ENCODE measurements at regions not wholly inside any gene's neighbourhood (a gene's known extent, or its start where the extent isn't known, plus 50 kb on each side); places are given as distances from the start of the nearest gene placed in this dataset.

- intact Hi-C loops (cut with DNase I): no loop called here
- no peak for DNase-seq (ENCODE audit: low spot score)
These were observed 98.6 kb downstream of the FHDC1 start for GRCh38 chr4:153034681-153035080.

GRCh38 chr4:153036931-153037482 lies 100.9 kb downstream of the FHDC1 start:
- DNase-seq (ENCODE audit: low spot score): no peak
- intact Hi-C loops (cut with DNase I): no loop called here

- intact Hi-C loops (cut with DNase I): no loop called here
- no peak for DNase-seq (ENCODE audit: low spot score)
These were observed 102.6 kb downstream of the FHDC1 start for GRCh38 chr4:153038623-153039311.

- no peak for DNase-seq (ENCODE audit: low spot score)
- intact Hi-C loops (cut with DNase I): no loop called here
These were observed 103.5 kb downstream of the FHDC1 start for GRCh38 chr4:153039542-153040185.

- no peak for DNase-seq (ENCODE audit: low spot score)
- intact Hi-C loops (cut with DNase I): no loop called here
These were observed 104.6 kb downstream of the FHDC1 start for GRCh38 chr4:153040677-153041076.

- intact Hi-C loops (cut with DNase I): no loop called here
These were observed 107.9 kb downstream of the FHDC1 start for GRCh38 chr4:153044036-153044435.

GRCh38 chr4:153045111-153045982 lies 109.2 kb downstream of the FHDC1 start:
- DNase-seq (ENCODE audit: low spot score): no peak
- intact Hi-C loops (cut with DNase I): no loop called here

More at GRCh38 chr4:153044036-153044435, 107.9 kb downstream of the FHDC1 start:
- DNase-seq (ENCODE audit: low spot score): no peak

- intact Hi-C loops (cut with DNase I): no loop called here
- DNase-seq (ENCODE audit: low spot score): no peak
These were observed 122.5 kb downstream of the FHDC1 start for GRCh38 chr4:153058671-153059060.

- no peak for DNase-seq (ENCODE audit: low spot score)
- intact Hi-C loops (cut with DNase I): no loop called here
These were observed 124.1 kb downstream of the FHDC1 start for GRCh38 chr4:153060196-153060595.

- no peak for DNase-seq (ENCODE audit: low spot score)
- intact Hi-C loops (cut with DNase I): no loop called here
These were observed 125.8 kb downstream of the FHDC1 start for GRCh38 chr4:153061971-153062370.

GRCh38 chr4:153062652-153063168 lies 126.6 kb downstream of the FHDC1 start:
- intact Hi-C loops (cut with DNase I): no loop called here
- no peak for DNase-seq (ENCODE audit: low spot score)

GRCh38 chr4:153063490-153063889 lies 127.4 kb downstream of the FHDC1 start:
- DNase-seq (ENCODE audit: low spot score): no peak
- intact Hi-C loops (cut with DNase I): no loop called here

- intact Hi-C loops (cut with DNase I): no loop called here
- DNase-seq (ENCODE audit: low spot score): no peak
These were observed 128.4 kb downstream of the FHDC1 start for GRCh38 chr4:153064571-153064970.

GRCh38 chr4:153065276-153065675 lies 129.2 kb downstream of the FHDC1 start:
- DNase-seq (ENCODE audit: low spot score): no peak
- intact Hi-C loops (cut with DNase I): no loop called here

- intact Hi-C loops (cut with DNase I): no loop called here
- no peak for DNase-seq (ENCODE audit: low spot score)
These were observed 131.3 kb downstream of the FHDC1 start for GRCh38 chr4:153067376-153067775.

GRCh38 chr4:153068751-153069150 lies 132.6 kb downstream of the FHDC1 start:
- intact Hi-C loops (cut with DNase I): no loop called here
- no peak for DNase-seq (ENCODE audit: low spot score)

GRCh38 chr4:153071958-153072598 lies 132.2 kb upstream of the TRIM2 start:
- intact Hi-C loops (cut with DNase I): no loop called here

GRCh38 chr4:153072661-153073060 lies 131.6 kb upstream of the TRIM2 start:
- intact Hi-C loops (cut with DNase I): no loop called here
- no peak for DNase-seq (ENCODE audit: low spot score)

More at GRCh38 chr4:153071958-153072598, 132.2 kb upstream of the TRIM2 start:
- DNase-seq (ENCODE audit: low spot score): no peak

- no peak for DNase-seq (ENCODE audit: low spot score)
- intact Hi-C loops (cut with DNase I): no loop called here
These were observed 129.8 kb upstream of the TRIM2 start for GRCh38 chr4:153074486-153074885.
